PC-9 (cell line): ENCODE measurements at regions not wholly inside any gene's neighbourhood (a gene's known extent, or its start where the extent isn't known, plus 50 kb on each side); places are given as distances from the start of the nearest gene placed in this dataset.

ENCODE experiments used
- BruUV-seq: library from RNA; stranded (reverse); fragments of 400-500 nt; replicated peaks from 2 replicates; lab custom pipeline; 2021; lab: Mats Ljungman, UMichigan
- CTCF ChIA-PET: fragments of 300-600 bp; sonication (Branson Sonifier 250); formaldehyde crosslinking; loops from one replicate; lab custom pipeline; 2022; ENCODE audit warnings: antibody characterized with exemption; lab: Charles Lee
- POLR2A ChIA-PET: fragments of 300-600 bp; sonication (Branson Sonifier 250); formaldehyde crosslinking; loops from one replicate; lab custom pipeline; 2022; ENCODE audit warnings: antibody characterized with exemption; ENCODE audit not compliant: unreplicated experiment; lab: Charles Lee
- DNase-seq, 2 experiments: peaks; one replicate each; pipeline versions ENCODE4 v3.0.0 to v3.0.0-alpha.2; 2015 to 2022; ENCODE audit warnings: mixed read lengths in 1 of 2
- H2AFZ ChIP-seq: fragments of 200-600 bp; sonication (generic); 2 replicates; pipeline ENCODE4 v1.8.1; 2017; ENCODE audit warnings: antibody characterized with exemption
- H3F3A ChIP-seq: fragments of 200-600 bp; sonication (generic); 2 replicates; pipeline ENCODE4 v1.8.1; 2017; ENCODE audit warnings: antibody characterized with exemption, mild to moderate bottlenecking, low read depth; ENCODE audit not compliant: insufficient read depth
- H3K27ac ChIP-seq: fragments of 200-600 bp; sonication (generic); 2 replicates; pipeline ENCODE4 v1.6.1; 2016; ENCODE audit warnings: mixed run types
- H3K27me3 ChIP-seq: fragments of 200-600 bp; sonication (generic); 2 replicates; pipeline ENCODE4 v1.6.1; 2016; ENCODE audit warnings: low read depth, mixed run types; ENCODE audit not compliant: insufficient read depth
- H3K36me3 ChIP-seq: fragments of 200-600 bp; sonication (generic); 2 replicates; pipeline ENCODE4 v1.6.1; 2016; ENCODE audit warnings: low read depth, mixed run types
- H3K4me1 ChIP-seq: fragments of 200-600 bp; sonication (generic); replicated peaks from 2 replicates; pipeline ENCODE4 v1.6.1; 2016; ENCODE audit warnings: mixed run types; ENCODE audit not compliant: insufficient read depth
- H3K4me2 ChIP-seq: fragments of 200-600 bp; sonication (generic); 2 replicates; pipeline ENCODE4 v1.6.1; 2017; ENCODE audit warnings: mixed run types
- H3K4me3 ChIP-seq: fragments of 200-600 bp; sonication (generic); 2 replicates; pipeline ENCODE4 v1.6.1; 2016; ENCODE audit warnings: mixed run types
- H3K79me2 ChIP-seq: fragments of 200-600 bp; sonication (generic); 2 replicates; pipeline ENCODE4 v1.6.1; 2017; ENCODE audit warnings: low read depth, mixed run types
- H3K9me2 ChIP-seq: fragments of 200-600 bp; sonication (generic); 2 replicates; pipeline ENCODE4 v1.8.1; 2017; ENCODE audit warnings: mild to moderate bottlenecking; ENCODE audit not compliant: insufficient read depth
- H3K9me3 ChIP-seq: fragments of 200-600 bp; sonication (generic); 2 replicates; pipeline ENCODE4 v1.8.1; 2016; ENCODE audit warnings: low read depth; ENCODE audit not compliant: insufficient read depth
- H4K20me1 ChIP-seq: fragments of 200-600 bp; sonication (generic); 2 replicates; pipeline ENCODE4 v1.8.1; 2017; ENCODE audit not compliant: insufficient read depth
- CTCF ChIP-seq: fragments of 200-600 bp; sonication (generic); conservative IDR thresholded peaks from 2 replicates; pipeline ENCODE4 v1.6.1; 2017; ENCODE audit warnings: mixed run types, antibody characterized with exemption, mild to moderate bottlenecking, moderate library complexity
- EZH2 ChIP-seq: fragments of 200-600 bp; sonication (generic); IDR thresholded peaks from 2 replicates; pipeline ENCODE4 v1.8.0; 2017; ENCODE audit warnings: antibody characterized with exemption, low read depth
- intact Hi-C: fragments of 100-400 bp; cut with micrococcal nuclease; formaldehyde crosslinking; loops from one replicate; pipeline ENCODE4 v1.10.0; 2022; ENCODE audit not compliant: unreplicated experiment

GRCh38 chr22:49199224-49199623 is 628.4 kb downstream of the BRD1 start:
- ChIA-PET POLR2A (no interaction called here), CTCF (no interaction called here)
- H3K27ac ChIP-seq: no peak overlapping the region
- H3K4me2 ChIP-seq: no peak overlapping the region
- H3K9me3 ChIP-seq: no peaks in the 10 kb centered on the region
- BruUV-seq: no TSS peak
- no peak for TF ChIP-seq EZH2
- no peak for TF ChIP-seq CTCF
- no peak for DNase-seq
- intact Hi-C loops: no loop called here
- H2AFZ ChIP-seq: no peak overlapping the region
- H4K20me1 ChIP-seq: 0 out of 2 replicates have a peak, but pooled peaks cover 3% of the 10 kb centered on the region
- H3K79me2 ChIP-seq: no peaks in the 10 kb centered on the region
- H3K4me1 ChIP-seq: no peaks in the 10 kb centered on the region
- no peak overlapping the region for H3K4me3 ChIP-seq
- no peaks in the 10 kb centered on the region for H3F3A ChIP-seq
- peaks cover 98% of the 10 kb centered on the region for H3K27me3 ChIP-seq
- H3K9me2 ChIP-seq: no peaks in the 10 kb centered on the region
- H3K36me3 ChIP-seq: no peaks in the 10 kb centered on the region

- no peak for TF ChIP-seq CTCF
- no peak for TF ChIP-seq EZH2
- Histone ChIP-seq H3K27ac (no peak overlapping the region), H3K79me2 (no peaks in the 10 kb centered on the region), H3K27me3 (peaks cover 98% of the 10 kb centered on the region), H4K20me1 (0 out of 2 replicates have a peak, but pooled peaks cover 3% of the 10 kb centered on the region), H3K4me1 (no peaks in the 10 kb centered on the region), H2AFZ (no peak overlapping the region), H3K4me3 (no peak overlapping the region), H3K9me3 (no peaks in the 10 kb centered on the region), H3F3A (no peaks in the 10 kb centered on the region), H3K9me2 (no peaks in the 10 kb centered on the region), H3K36me3 (no peaks in the 10 kb centered on the region), H3K4me2 (no peak overlapping the region)
- ChIA-PET CTCF (no interaction called here), POLR2A (no interaction called here)
- no TSS peak for BruUV-seq
- DNase-seq: no peak
- intact Hi-C loops: no loop called here
Measured at GRCh38 chr22:49198705-49199084, 629.0 kb downstream of the BRD1 start.

GRCh38 chr22:49197986-49198704 is 629.5 kb downstream of the BRD1 start:
- no TSS peak for BruUV-seq
- H3K9me2 ChIP-seq: no peaks in the 10 kb centered on the region
- ChIA-PET CTCF (no interaction called here), POLR2A (no interaction called here)
- intact Hi-C loops: no loop called here
- 0 out of 2 replicates have a peak, but pooled peaks cover 3% of the 10 kb centered on the region for H4K20me1 ChIP-seq
- H3K27me3 ChIP-seq: peaks cover 98% of the 10 kb centered on the region
- H3K9me3 ChIP-seq: no peaks in the 10 kb centered on the region
- no peak for DNase-seq
- H3F3A ChIP-seq: no peaks in the 10 kb centered on the region
- no peak overlapping the region for H3K4me2 ChIP-seq
- no peak for TF ChIP-seq CTCF
- TF ChIP-seq EZH2: no peak
- no peaks in the 10 kb centered on the region for H3K36me3 ChIP-seq
- H2AFZ ChIP-seq: no peak overlapping the region
- H3K4me3 ChIP-seq: no peak overlapping the region
- no peaks in the 10 kb centered on the region for H3K4me1 ChIP-seq
- no peak overlapping the region for H3K27ac ChIP-seq
- no peaks in the 10 kb centered on the region for H3K79me2 ChIP-seq
